ENCODE measurements at regions not wholly inside any gene's neighbourhood (a gene's known extent, or its start where the extent isn't known, plus 50 kb on each side); places are given as distances from the start of the nearest gene placed in this dataset.

DNA sequence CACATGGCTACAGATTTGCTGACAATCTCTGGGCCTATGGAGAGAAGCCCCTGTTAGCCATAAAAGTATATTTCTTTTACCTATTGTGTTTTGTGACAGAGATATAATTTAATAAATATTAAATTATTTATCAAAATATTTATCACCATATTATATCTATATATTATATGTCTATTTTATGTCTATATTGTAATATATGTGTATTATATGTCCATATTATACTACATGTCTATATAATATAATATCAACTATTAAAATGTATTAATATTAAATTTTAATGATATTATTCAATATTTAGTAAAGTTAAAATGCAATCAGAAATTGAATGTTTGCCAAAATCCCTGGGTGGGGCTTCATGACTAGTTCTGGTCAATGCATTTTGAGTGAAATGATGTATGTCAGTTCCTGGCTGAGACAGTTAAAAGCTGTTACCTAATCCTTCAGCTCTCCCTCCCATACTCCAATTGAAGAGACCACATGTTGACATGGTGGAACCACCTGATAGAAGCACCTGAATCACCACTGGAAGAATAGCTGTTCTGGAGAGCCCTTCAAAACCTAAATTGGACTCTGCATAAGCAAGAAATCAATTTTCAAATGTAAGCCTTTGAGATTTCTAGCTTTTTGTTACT is 357.3 kb upstream of the DDHD1 start:
- TF ChIP-seq POLR2AphosphoS5 (IDR thresholded peaks at IDR 0.05; ENCODE audit: low read depth, low read length) (no peak), POLR2A (IDR thresholded peaks at IDR 0.05; ENCODE audit: low read depth, low read length) (no peak), TAF1 (IDR thresholded peaks at IDR 0.05; ENCODE audit: low read depth, low read length) (no peak), SPI1 (IDR thresholded peaks at IDR 0.05; ENCODE audit: low read depth, low read length) (no peak), PAX5 (IDR thresholded peaks at IDR 0.05; ENCODE audit: insufficient read depth, low read length, severe bottlenecking) (no peak)
